GM23338 (cell line): ENCODE measurements at regions not wholly inside any gene's neighbourhood (a gene's known extent, or its start where the extent isn't known, plus 50 kb on each side); places are given as distances from the start of the nearest gene placed in this dataset.

Experiments
- CREB1 ChIP-seq: fragments of 250-450 bp; sonication (Bioruptor Pico); IDR thresholded peaks from 2 replicates; pipeline ENCODE4 v1.5.0; 2020; ENCODE audit warnings: low read depth, mild to moderate bottlenecking, moderate library complexity
- CTCF ChIP-seq, 2 experiments: fragments of 200-600 bp in 1 of 2; sonication (generic) in 1 of 2; conservative IDR thresholded peaks; 2 replicates each; pipeline versions ENCODE4 v1.5.1 to v1.6.1; 2016 to 2017; ENCODE audit warnings: antibody characterized with exemption in 2 of 2, low read depth in 2 of 2, mild to moderate bottlenecking in 2 of 2, moderate library complexity in 1 of 2
- ETS1 ChIP-seq: IDR thresholded peaks from 2 replicates; pipeline ENCODE4 v1.6.1; 2016; ENCODE audit warnings: antibody characterized with exemption
- EZH2 ChIP-seq: fragments of 200-600 bp; sonication (generic); IDR thresholded peaks from one replicate; pipeline ENCODE4 v1.8.0; 2017; ENCODE audit warnings: antibody characterized with exemption, mild to moderate bottlenecking, low read depth; ENCODE audit not compliant: unreplicated experiment
- EZH2phosphoT487 ChIP-seq: fragments of 200-600 bp; sonication (generic); IDR thresholded peaks from one replicate; pipeline ENCODE4 v1.8.1; 2018; ENCODE audit warnings: antibody characterized with exemption; ENCODE audit not compliant: unreplicated experiment
- JUNB ChIP-seq: IDR thresholded peaks from one replicate; pipeline ENCODE4 v1.6.1; 2016; ENCODE audit warnings: antibody characterized with exemption; ENCODE audit not compliant: unreplicated experiment
- NANOG ChIP-seq: IDR thresholded peaks from 2 replicates; pipeline ENCODE4 v1.6.1; 2016; ENCODE audit warnings: antibody characterized with exemption, borderline replicate concordance
- POLR2AphosphoS5 ChIP-seq: IDR thresholded peaks from 2 replicates; pipeline ENCODE4 v1.6.1; 2016; ENCODE audit warnings: antibody characterized with exemption, low read depth
- REST ChIP-seq: IDR thresholded peaks from one replicate; pipeline ENCODE4 v1.6.1; 2018; ENCODE audit warnings: antibody characterized with exemption; ENCODE audit not compliant: unreplicated experiment
- STAT1 ChIP-seq: IDR thresholded peaks from one replicate; pipeline ENCODE4 v1.6.1; 2016; ENCODE audit warnings: antibody characterized with exemption; ENCODE audit not compliant: unreplicated experiment
- ZNF114 ChIP-seq: fragments of 250-450 bp; sonication (Bioruptor Pico); IDR thresholded peaks from 2 replicates; pipeline ENCODE4 v1.5.0; 2020; ENCODE audit warnings: mild to moderate bottlenecking, moderate library complexity
- ZNF331 ChIP-seq: fragments of 250-450 bp; sonication (Bioruptor Pico); IDR thresholded peaks from 2 replicates; pipeline ENCODE4 v1.5.0; 2020; ENCODE audit warnings: low read depth, mild to moderate bottlenecking, moderate library complexity
- ZNF462 ChIP-seq: fragments of 250-450 bp; sonication (Bioruptor Pico); IDR thresholded peaks from 2 replicates; pipeline ENCODE4 v1.5.0; 2020; ENCODE audit warnings: mild to moderate bottlenecking, moderate library complexity

- TF ChIP-seq EZH2phosphoT487 (no peak), CTCF (conservative IDR thresholded peaks at IDR 0.05; ENCODE audit: low read depth in 2 of 2) (no peak), POLR2AphosphoS5 (no peak), EZH2 (no peak), CREB1 (CRISPR knock-in tag) (no peak), JUNB (no peak), REST (no peak), ZNF331 (CRISPR knock-in tag) (no peak), ETS1 (no peak), ZNF462 (no peak), NANOG (no peak), ZNF114 (CRISPR knock-in tag) (no peak), STAT1 (no peak)
Measured at GRCh38 chr6:25171301-25171700, 107.9 kb upstream of the CARMIL1 start.
